IMR-90 (cell line): ENCODE measurements at regions not wholly inside any gene's neighbourhood (a gene's known extent, or its start where the extent isn't known, plus 50 kb on each side); places are given as distances from the start of the nearest gene placed in this dataset.

ENCODE experiments used
- ATAC-seq: fragments of 200-7000 bp; cut with Tn5 transposase; 2 replicates; pipeline ENCODE4 v1.9.1; 2020; ENCODE audit warnings: low read depth, mild to moderate bottlenecking, moderate library complexity
- BruUV-seq: library from RNA; stranded (reverse); fragments of 400-500 nt; replicated peaks from 2 replicates; lab custom pipeline; 2021; lab: Mats Ljungman, UMichigan
- CTCF ChIA-PET: fragments of 300-600 bp; formaldehyde crosslinking; extraction: SDS; loops from one replicate; lab custom pipeline; 2021; ENCODE audit warnings: antibody characterized with exemption; lab: Yijun Ruan, JAX
- POLR2A ChIA-PET: fragments of 300-600 bp; sonication (Branson Sonifier 250); formaldehyde crosslinking; loops from one replicate; lab custom pipeline; 2022; ENCODE audit warnings: antibody characterized with exemption; ENCODE audit not compliant: unreplicated experiment; lab: Charles Lee
- DNase-seq: peaks from one replicate; pipeline ENCODE4 v3.0.0; 2013
- H2AFZ ChIP-seq: replicated peaks from 2 replicates; pipeline ENCODE3; 2013; ENCODE audit warnings: low read length, mild to moderate bottlenecking; ENCODE audit not compliant: poor library complexity
- H2AK5ac ChIP-seq: 2 replicates; pipeline ENCODE4 v1.6.1; 2013; ENCODE audit warnings: low read depth, low read length, inconsistent platforms
- H2AK9ac ChIP-seq: replicated peaks from 2 replicates; pipeline ENCODE3; 2013; ENCODE audit warnings: mild to moderate bottlenecking, low read depth, low read length, moderate library complexity; ENCODE audit not compliant: poor library complexity
- H2BK120ac ChIP-seq: 2 replicates; pipeline ENCODE4 v1.6.1; 2013; ENCODE audit warnings: low read depth, low read length, inconsistent platforms
- H2BK15ac ChIP-seq: 3 replicates; pipeline ENCODE4 v1.6.1; 2013; ENCODE audit warnings: low read depth, low read length, inconsistent platforms
- H2BK20ac ChIP-seq: 2 replicates; pipeline ENCODE4 v1.6.1; 2013; ENCODE audit warnings: low read depth, mild to moderate bottlenecking, inconsistent platforms, low read length, moderate library complexity
- H2BK5ac ChIP-seq: 2 replicates; pipeline ENCODE4 v1.6.1; 2013; ENCODE audit warnings: mild to moderate bottlenecking, low read depth, low read length, inconsistent platforms; ENCODE audit not compliant: poor library complexity, severe bottlenecking
- H3K14ac ChIP-seq: replicated peaks from 2 replicates; pipeline ENCODE4 v1.6.1; 2013; ENCODE audit warnings: low read depth, low read length, inconsistent platforms
- H3K18ac ChIP-seq: 2 replicates; pipeline ENCODE4 v1.6.1; 2013; ENCODE audit warnings: low read depth, low read length, control low read depth
- H3K23ac ChIP-seq: 2 replicates; pipeline ENCODE4 v1.6.1; 2013; ENCODE audit warnings: low read depth, low read length, inconsistent platforms
- H3K27ac ChIP-seq: 2 replicates; pipeline ENCODE4 v1.5.1; 2013; ENCODE audit warnings: mild to moderate bottlenecking, control low read depth, low read length; ENCODE audit not compliant: insufficient read depth
- H3K27me3 ChIP-seq: 2 replicates; pipeline ENCODE4 v1.6.1; 2013; ENCODE audit warnings: low read length; ENCODE audit not compliant: control insufficient read depth, insufficient read depth
- H3K36me3 ChIP-seq: 2 replicates; pipeline ENCODE4 v1.6.1; 2013; ENCODE audit warnings: low read length, mixed read lengths; ENCODE audit not compliant: control insufficient read depth, insufficient read depth
- H3K4ac ChIP-seq: 2 replicates; pipeline ENCODE4 v1.6.1; 2013; ENCODE audit warnings: low read depth, low read length, inconsistent platforms
- H3K4me1 ChIP-seq: 2 replicates; pipeline ENCODE4 v1.6.1; 2013; ENCODE audit warnings: low read length, mixed read lengths; ENCODE audit not compliant: control insufficient read depth, insufficient read depth
- H3K4me2 ChIP-seq: 2 replicates; pipeline ENCODE4 v1.6.1; 2013; ENCODE audit warnings: low read depth, mild to moderate bottlenecking, control low read depth, low read length, moderate library complexity
- H3K4me3 ChIP-seq: 2 replicates; pipeline ENCODE4 v1.5.1; 2013; ENCODE audit warnings: low read depth, mild to moderate bottlenecking, control low read depth, low read length, moderate library complexity; ENCODE audit not compliant: insufficient read depth
- H3K56ac ChIP-seq: 2 replicates; pipeline ENCODE4 v1.6.1; 2013; ENCODE audit warnings: low read length, inconsistent platforms; ENCODE audit not compliant: insufficient read depth; ENCODE audit errors: extremely low read depth
- H3K79me1 ChIP-seq, 2 experiments: 2 replicates each; pipeline ENCODE4 v1.6.1; 2013; ENCODE audit warnings: low read length in 2 of 2, inconsistent platforms in 1 of 2, low read depth in 1 of 2
- H3K9ac ChIP-seq: 2 replicates; pipeline ENCODE4 v1.6.1; 2013; ENCODE audit warnings: low read depth, low read length, control low read depth
- H3K9me1 ChIP-seq: 2 replicates; pipeline ENCODE4 v1.6.1; 2013; ENCODE audit warnings: low read length, inconsistent platforms; ENCODE audit not compliant: insufficient read depth
- H3K9me3 ChIP-seq: 2 replicates; pipeline ENCODE4 v1.6.1; 2013; ENCODE audit warnings: low read length; ENCODE audit not compliant: control insufficient read depth, insufficient read depth
- H4K20me1 ChIP-seq: 2 replicates; pipeline ENCODE4 v1.6.1; 2013; ENCODE audit warnings: low read length, inconsistent platforms; ENCODE audit not compliant: insufficient read depth
- H4K5ac ChIP-seq: 2 replicates; pipeline ENCODE4 v1.6.1; 2013; ENCODE audit warnings: mild to moderate bottlenecking, low read depth, low read length, control low read depth
- H4K8ac ChIP-seq, 2 experiments: 2 replicates each; pipeline ENCODE4 v1.6.1; 2013; ENCODE audit warnings: low read depth in 2 of 2, low read length in 2 of 2, control low read depth in 1 of 2, inconsistent platforms in 1 of 2
- H4K91ac ChIP-seq: 2 replicates; pipeline ENCODE4 v1.6.1; 2013; ENCODE audit warnings: low read depth, low read length, inconsistent platforms; ENCODE audit not compliant: insufficient read depth
- CEBPB ChIP-seq: IDR thresholded peaks from 2 replicates; pipeline ENCODE4 v1.6.1; 2012; ENCODE audit warnings: low read depth, low read length, improper control_type of control experiment
- FOS ChIP-seq: fragments of 150-350 bp; IDR thresholded peaks from 2 replicates; pipeline ENCODE4 v1.6.1; 2016; ENCODE audit warnings: low read depth, low read length
- SMC3 ChIP-seq: fragments of 150-350 bp; IDR thresholded peaks from 2 replicates; pipeline ENCODE4 v1.6.1; 2016; ENCODE audit warnings: low read depth, mild to moderate bottlenecking, antibody characterized with exemption, low read length, moderate library complexity
- WGBS, 2 experiments: methylation state at CpG; one replicate each; pipeline versions ENCODE4 v1.1.5 to v1.1.7; 2013; ENCODE audit warnings: missing lambda C conversion rate in 2 of 2; ENCODE audit not compliant: insufficient read length in 1 of 2; ENCODE audit errors: extremely low coverage in 2 of 2; 5-methylcytosine and 5-hydroxymethylcytosine counted together
- dilution Hi-C: fragments of 300-500 bp; cut with HindIII; formaldehyde crosslinking; loops from one replicate; pipeline ENCODE4 v1.14.3; 2018; ENCODE audit warnings: low sequenced_read_pairs; ENCODE audit not compliant: unreplicated experiment
- in situ Hi-C: fragments of 300-500 bp; cut with MboI; formaldehyde crosslinking; loops from 3 replicates; pipeline ENCODE4 v1.14.3; 2019; ENCODE audit warnings: low sequenced_read_pairs, inconsistent platforms, mixed read lengths
- intact Hi-C: fragments of 100-400 bp; cut with micrococcal nuclease; formaldehyde crosslinking; loops from 2 replicates; pipeline ENCODE4 v1.10.0; 2022

DNA sequence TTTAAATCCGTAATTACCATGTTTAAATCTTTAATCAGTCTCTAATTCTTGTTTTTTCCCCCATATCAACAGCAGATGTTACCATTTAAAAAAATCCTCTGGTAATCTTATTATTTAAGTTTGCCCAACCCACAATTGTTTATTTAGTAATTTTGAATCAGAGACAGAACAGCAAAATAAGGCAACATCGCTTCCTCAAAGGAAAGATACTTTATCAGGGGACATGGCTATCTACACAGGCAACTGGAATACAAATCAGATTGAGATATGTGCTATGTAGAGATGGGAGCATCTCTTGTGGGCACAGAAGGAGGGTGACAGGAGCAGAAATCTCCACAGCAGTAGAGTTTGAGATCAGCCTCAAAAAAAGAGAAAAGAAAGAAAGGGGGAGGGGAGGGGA, 674.4 kb downstream of the SEMA5A start:
- Histone ChIP-seq H3K9ac (no peak overlapping the region), H3K56ac (no peak overlapping the region), H3K9me1 (no peaks in the 10 kb centered on the region; the same call in 1 of the 2 replicates), H4K20me1 (no peaks in the 10 kb centered on the region), H3K18ac (no peak overlapping the region), H3K9me3 (no peaks in the 10 kb centered on the region), H3K4ac (no peak overlapping the region), H3K14ac (no peak overlapping the region), H2BK15ac (no peak overlapping the region), H3K4me2 (no peak overlapping the region), H3K36me3 (no peaks in the 10 kb centered on the region), H4K8ac (no peak overlapping the region), H2AFZ (no peak overlapping the region), H3K27me3 (no peaks in the 10 kb centered on the region), H2AK5ac (no peak overlapping the region), H4K5ac (no peak overlapping the region), H2BK20ac (no peak overlapping the region), H3K79me1 (no peaks in the 10 kb centered on the region), H3K27ac (no peak overlapping the region), H2BK5ac (no peak overlapping the region), H3K23ac (no peak overlapping the region), H4K91ac (no peak overlapping the region), H2AK9ac (no peak overlapping the region), H2BK120ac (no peak overlapping the region), H3K4me3 (no peak overlapping the region), H3K4me1 (no peaks in the 10 kb centered on the region)
- in situ Hi-C loops, result no loop called here
- intact Hi-C loops, result no loop called here
- no peak for ATAC-seq
- dilution Hi-C loops, result no loop called here
- CTCF ChIA-PET, result no interaction called here
- BruUV-seq, result no TSS peak
- no CpG with 5 or more reads among the region's 2 CpGs for WGBS, 2 experiments
- DNase-seq, result no peak
- POLR2A ChIA-PET, result no interaction called here
- TF ChIP-seq CEBPB (no peak), FOS (no peak), SMC3 (no peak)
